SH-SY5Y (cell line): ENCODE measurements at regions not wholly inside any gene's neighbourhood (a gene's known extent, or its start where the extent isn't known, plus 50 kb on each side); places are given as distances from the start of the nearest gene placed in this dataset.

Experiments used
- GATA2 ChIP-seq: IDR thresholded peaks from 2 replicates; pipeline ENCODE4 v1.6.1; 2011; ENCODE audit warnings: mild to moderate bottlenecking, low read depth, low read length
- GATA3 ChIP-seq: IDR thresholded peaks from 2 replicates; pipeline ENCODE4 v1.6.1; 2011; ENCODE audit warnings: low read depth, mild to moderate bottlenecking, low read length, moderate library complexity

DNA sequence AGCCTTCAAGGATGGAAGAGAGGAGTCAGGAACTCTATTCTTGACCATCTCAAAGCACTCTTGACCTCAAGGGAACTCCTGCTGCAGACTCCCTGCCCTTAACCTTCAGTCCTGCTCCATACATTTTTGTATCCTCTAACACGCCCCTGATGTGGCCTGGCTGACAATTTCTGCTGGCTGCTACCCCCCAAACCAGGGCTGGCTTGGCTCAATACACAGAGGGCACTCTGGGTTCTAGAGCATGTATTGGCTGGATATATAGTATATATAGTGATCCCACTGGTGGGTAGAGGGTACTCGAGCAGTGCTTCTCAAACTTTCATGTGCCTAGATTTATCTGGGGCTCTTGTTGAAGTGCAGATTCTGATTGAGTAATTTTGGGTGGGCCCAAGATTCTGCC, 101.9 kb downstream of the SMIM20 start:
- TF ChIP-seq GATA2 (no peak), GATA3 (no peak)
